ENCODE measurements at regions not wholly inside any gene's neighbourhood (a gene's known extent, or its start where the extent isn't known, plus 50 kb on each side); places are given as distances from the start of the nearest gene placed in this dataset.

DNA sequence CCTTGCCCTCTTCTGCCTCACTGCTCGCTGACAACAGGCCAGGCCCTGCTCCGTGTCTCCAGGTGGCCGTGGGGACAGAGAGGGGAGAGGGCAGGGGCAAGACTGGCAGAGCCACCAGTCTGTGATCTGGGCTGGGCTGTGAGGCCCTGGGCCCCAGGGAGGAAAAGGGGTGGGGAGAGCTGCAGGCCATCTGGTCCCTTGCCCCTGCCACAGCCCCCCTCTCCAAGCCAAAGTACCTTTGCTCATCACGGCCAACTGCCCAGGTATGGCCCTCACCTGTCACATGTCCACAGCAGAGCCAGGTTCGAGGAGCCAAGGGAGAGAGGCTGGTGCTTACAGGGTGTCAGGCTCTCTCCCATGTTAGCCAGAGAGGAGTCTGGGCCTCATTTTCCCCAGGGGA is 91.4 kb upstream of the LHX1 start:
- H3K27ac ChIP-seq (ENCODE audit: low read depth, low read length) = no peak overlapping the region
- no peaks in the 10 kb centered on the region for H3K36me3 ChIP-seq (ENCODE audit: control insufficient read depth in 1 of 2, insufficient read depth in 2 of 2, low read length in 2 of 2)
- H3K9me2 ChIP-seq (ENCODE audit: insufficient read depth) = no peaks in the 10 kb centered on the region
- CTCF ChIA-PET = no interaction called here
- no peaks in the 10 kb centered on the region for H3K9me3 ChIP-seq (ENCODE audit: control insufficient read depth in 1 of 2, insufficient read depth in 1 of 2, low read depth in 1 of 2, low read length in 2 of 2)
- POLR2A ChIA-PET = no interaction called here
- DNase-seq (ENCODE audit: low read depth, low spot score) = no peak
- no TSS peak for BruUV-seq (replicated peaks)
- no peak for TF ChIP-seq SP1 (IDR thresholded peaks at IDR 0.05; ENCODE audit: low read depth)
- no peak overlapping the region for H3K4me2 ChIP-seq (ENCODE audit: low read length)
- no peaks in the 10 kb centered on the region for H3K79me2 ChIP-seq (ENCODE audit: insufficient read depth, low read length)
- H3K27me3 ChIP-seq (ENCODE audit: insufficient read depth, low read length) = no peaks in the 10 kb centered on the region
- H3K4me3 ChIP-seq (replicated peaks in 1 of 2; ENCODE audit: low read depth in 1 of 2, low read length in 2 of 2) = no peak overlapping the region
- H3K9ac ChIP-seq (ENCODE audit: low read length) = no peak overlapping the region
- H2AFZ ChIP-seq (ENCODE audit: low read depth, low read length, poor library complexity, severe bottlenecking) = no peak overlapping the region
- H3K4me1 ChIP-seq (ENCODE audit: control insufficient read depth in 1 of 2, insufficient read depth in 2 of 2, low read length in 2 of 2) = peaks cover 20 to 30% of the 10 kb centered on the region in 2 experiments
- no peak for ATAC-seq
- intact Hi-C loops (cut with micrococcal nuclease) = no loop called here
- RAD21 ChIA-PET (ENCODE audit: low non-redundant PET in 1 of 2, low total read pairs in 2 of 2, uncharacterized antibody in 2 of 2, unreplicated experiment in 2 of 2) = no interaction called here
- no peaks in the 10 kb centered on the region for H4K20me1 ChIP-seq (ENCODE audit: insufficient read depth)

DNA sequence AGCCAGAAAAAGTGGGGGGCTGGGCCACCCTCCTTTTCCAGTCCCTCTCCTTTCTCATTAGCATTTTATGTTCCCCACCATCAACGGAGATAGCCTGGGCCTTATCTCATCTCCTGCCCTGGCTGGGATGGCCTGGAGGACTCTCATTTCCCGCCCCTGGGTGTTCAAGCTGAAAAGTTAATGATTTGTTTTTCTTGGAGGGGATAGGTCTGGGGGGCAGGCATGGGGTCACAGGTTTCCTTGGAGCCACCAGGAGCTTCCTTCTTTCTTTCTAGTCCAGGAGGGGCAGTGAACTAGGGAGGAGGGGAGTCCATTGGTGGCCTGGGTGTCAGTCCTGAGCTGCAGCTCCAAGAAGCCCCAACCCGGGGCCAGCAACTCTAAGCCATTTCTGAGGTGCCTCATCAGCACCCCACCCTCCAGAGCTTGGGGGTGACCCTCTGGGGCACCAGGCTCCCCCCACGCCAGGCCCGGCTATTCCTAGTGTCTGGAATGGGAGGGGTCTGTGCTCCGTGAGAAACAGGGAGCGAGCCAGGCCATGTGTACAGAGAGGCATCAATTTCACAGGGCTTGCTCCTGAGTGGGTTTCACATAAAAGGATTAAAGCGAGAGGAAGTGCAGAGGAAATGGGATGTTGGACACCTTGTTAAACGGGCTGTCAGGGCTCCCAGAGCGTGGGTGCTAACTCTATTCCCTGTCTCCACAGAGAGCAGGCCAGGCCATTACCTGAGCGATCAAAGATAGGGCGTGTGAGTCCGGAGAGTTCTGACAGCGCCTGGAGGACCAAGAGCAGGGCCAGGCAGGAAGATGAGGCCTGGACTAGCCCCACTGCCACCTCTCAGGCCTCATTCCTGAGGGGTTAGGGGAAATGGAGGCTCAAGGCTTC is 90.6 kb upstream of the LHX1 start:
- no peak overlapping the region for H3K9ac ChIP-seq (ENCODE audit: low read length)
- intact Hi-C loops (cut with micrococcal nuclease) = no loop called here
- H3K9me3 ChIP-seq (ENCODE audit: control insufficient read depth in 1 of 2, insufficient read depth in 1 of 2, low read depth in 1 of 2, low read length in 2 of 2) = no peaks in the 10 kb centered on the region
- H2AFZ ChIP-seq (ENCODE audit: low read depth, low read length, poor library complexity, severe bottlenecking) = no peak overlapping the region
- TF ChIP-seq ZNF274 (IDR thresholded peaks at IDR 0.05; ENCODE audit: low read depth, low read length) (no peak), ZFX (IDR thresholded peaks at IDR 0.05) (no peak)
- TF ChIP-seq, protein P1, sequence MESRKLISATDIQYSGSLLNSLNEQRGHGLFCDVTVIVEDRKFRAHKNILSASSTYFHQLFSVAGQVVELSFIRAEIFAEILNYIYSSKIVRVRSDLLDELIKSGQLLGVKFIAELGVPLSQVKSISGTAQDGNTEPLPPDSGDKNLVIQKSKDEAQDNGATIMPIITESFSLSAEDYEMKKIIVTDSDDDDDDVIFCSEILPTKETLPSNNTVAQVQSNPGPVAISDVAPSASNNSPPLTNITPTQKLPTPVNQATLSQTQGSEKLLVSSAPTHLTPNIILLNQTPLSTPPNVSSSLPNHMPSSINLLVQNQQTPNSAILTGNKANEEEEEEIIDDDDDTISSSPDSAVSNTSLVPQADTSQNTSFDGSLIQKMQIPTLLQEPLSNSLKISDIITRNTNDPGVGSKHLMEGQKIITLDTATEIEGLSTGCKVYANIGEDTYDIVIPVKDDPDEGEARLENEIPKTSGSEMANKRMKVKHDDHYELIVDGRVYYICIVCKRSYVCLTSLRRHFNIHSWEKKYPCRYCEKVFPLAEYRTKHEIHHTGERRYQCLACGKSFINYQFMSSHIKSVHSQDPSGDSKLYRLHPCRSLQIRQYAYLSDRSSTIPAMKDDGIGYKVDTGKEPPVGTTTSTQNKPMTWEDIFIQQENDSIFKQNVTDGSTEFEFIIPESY (IDR thresholded peaks at IDR 0.05; ENCODE audit: extremely low read depth, insufficient replicate concordance, low read length) = no peak
- no peaks in the 10 kb centered on the region for H3K27me3 ChIP-seq (ENCODE audit: insufficient read depth, low read length)
- H3K79me2 ChIP-seq (ENCODE audit: insufficient read depth, low read length) = no peaks in the 10 kb centered on the region
- CTCF ChIA-PET = no interaction called here
- no peak overlapping the region for H3K4me2 ChIP-seq (ENCODE audit: low read length)
- H3K4me3 ChIP-seq (replicated peaks in 1 of 2; ENCODE audit: low read depth in 1 of 2, low read length in 2 of 2) = no peak overlapping the region
- no peaks in the 10 kb centered on the region for H4K20me1 ChIP-seq (ENCODE audit: insufficient read depth)
- H3K9me2 ChIP-seq (ENCODE audit: insufficient read depth) = no peaks in the 10 kb centered on the region
- H3K4me1 ChIP-seq (ENCODE audit: control insufficient read depth in 1 of 2, insufficient read depth in 2 of 2, low read length in 2 of 2) = peaks cover 25 to 38% of the 10 kb centered on the region in 2 experiments
- POLR2A ChIA-PET = no interaction called here
- H3K36me3 ChIP-seq (ENCODE audit: control insufficient read depth in 1 of 2, insufficient read depth in 2 of 2, low read length in 2 of 2) = no peaks in the 10 kb centered on the region
- ATAC-seq (no peak), DNase-seq (ENCODE audit: low read depth, low spot score) (no peak)
- BruUV-seq (replicated peaks) = no TSS peak
- RAD21 ChIA-PET (ENCODE audit: low non-redundant PET in 1 of 2, low total read pairs in 2 of 2, uncharacterized antibody in 2 of 2, unreplicated experiment in 2 of 2) = no interaction called here
- no peak overlapping the region for H3K27ac ChIP-seq (ENCODE audit: low read depth, low read length)
